DLD1 (cell line): ENCODE measurements at regions not wholly inside any gene's neighbourhood (a gene's known extent, or its start where the extent isn't known, plus 50 kb on each side); places are given as distances from the start of the nearest gene placed in this dataset.

ENCODE experiments used
- in situ Hi-C: cut with HindIII; loops from 2 replicates; pipeline ENCODE4 v1.10.0; 2017; ENCODE audit warnings: low sequenced_read_pairs

- in situ Hi-C loops, result no loop called here
These were observed 181.2 kb upstream of the ZNF618 start for GRCh38 chr9:113694912-113695311.

DNA sequence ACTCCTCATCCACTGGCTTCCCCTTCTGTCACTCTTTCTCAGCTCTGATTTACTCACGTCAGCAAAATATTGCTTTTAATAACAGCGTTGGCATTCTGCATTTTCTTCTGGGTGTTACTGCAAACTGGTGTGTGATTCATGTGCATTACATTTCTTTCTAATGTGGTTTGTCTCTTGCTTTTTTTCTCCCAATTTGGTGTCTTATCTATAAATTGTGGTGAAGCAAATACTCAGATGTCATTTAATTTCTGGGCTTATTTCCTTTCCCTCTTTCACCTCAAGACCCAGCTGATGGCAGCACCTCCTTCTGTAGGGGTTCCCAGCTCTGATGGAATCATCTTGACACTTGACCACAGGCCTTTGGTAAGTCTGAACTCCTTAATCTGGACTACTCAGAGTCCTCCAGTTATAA is 180.7 kb upstream of the ZNF618 start:
- in situ Hi-C loops, result no loop called here

DNA sequence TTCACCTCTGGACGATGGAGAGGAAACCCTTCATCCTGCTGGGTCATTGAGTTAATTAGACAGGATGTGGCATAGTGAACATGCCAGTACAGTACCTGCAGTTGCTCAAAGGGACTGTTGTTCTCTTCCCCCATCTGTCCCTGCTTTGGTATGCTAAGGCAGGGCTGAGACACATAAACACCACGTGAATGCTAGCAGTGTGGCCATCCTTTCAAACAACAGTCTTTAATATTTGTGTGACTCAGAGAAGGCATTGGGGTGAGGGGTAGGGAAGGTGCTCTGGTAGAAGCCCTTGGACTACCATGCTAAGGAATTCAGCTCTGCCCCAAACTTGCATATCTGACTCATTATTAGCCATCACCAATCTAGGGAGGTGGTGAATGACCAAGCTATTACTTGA is 180.2 kb upstream of the ZNF618 start:
- in situ Hi-C loops, result no loop called here

- in situ Hi-C loops, result no loop called here
These were observed 174.0 kb upstream of the ZNF618 start for GRCh38 chr9:113701774-113702755.

GRCh38 chr9:113705306-113705927 is 170.7 kb upstream of the ZNF618 start:
- in situ Hi-C loops, result no loop called here

DNA sequence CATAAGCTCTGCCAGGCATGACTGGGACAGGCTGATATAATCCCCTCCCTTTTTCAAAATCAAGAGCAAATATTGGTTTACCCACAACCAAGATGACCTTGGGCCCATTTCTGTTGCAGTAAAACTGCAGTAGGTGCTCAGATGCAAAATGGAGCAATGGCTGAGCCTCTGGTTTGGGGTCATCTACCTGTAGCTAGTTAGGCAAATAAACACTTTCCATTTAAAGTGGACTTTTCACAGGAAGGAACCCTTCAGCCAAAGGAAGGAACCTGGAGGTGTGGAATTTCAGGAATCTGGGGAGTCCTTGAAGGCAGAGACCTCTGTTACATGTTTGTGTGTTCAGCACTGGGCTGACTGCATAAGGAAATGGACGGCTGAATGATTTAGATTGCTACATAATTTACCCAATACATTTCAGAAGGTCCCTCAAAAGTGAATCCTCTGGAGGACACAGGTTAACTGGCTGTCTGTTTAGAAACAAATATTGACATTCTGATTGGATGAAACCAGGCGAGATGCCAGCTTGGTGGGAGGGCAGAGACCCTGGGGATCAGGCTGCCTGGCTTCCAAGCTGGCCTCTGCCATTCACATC is 170.1 kb upstream of the ZNF618 start:
- in situ Hi-C loops, result no loop called here

DNA sequence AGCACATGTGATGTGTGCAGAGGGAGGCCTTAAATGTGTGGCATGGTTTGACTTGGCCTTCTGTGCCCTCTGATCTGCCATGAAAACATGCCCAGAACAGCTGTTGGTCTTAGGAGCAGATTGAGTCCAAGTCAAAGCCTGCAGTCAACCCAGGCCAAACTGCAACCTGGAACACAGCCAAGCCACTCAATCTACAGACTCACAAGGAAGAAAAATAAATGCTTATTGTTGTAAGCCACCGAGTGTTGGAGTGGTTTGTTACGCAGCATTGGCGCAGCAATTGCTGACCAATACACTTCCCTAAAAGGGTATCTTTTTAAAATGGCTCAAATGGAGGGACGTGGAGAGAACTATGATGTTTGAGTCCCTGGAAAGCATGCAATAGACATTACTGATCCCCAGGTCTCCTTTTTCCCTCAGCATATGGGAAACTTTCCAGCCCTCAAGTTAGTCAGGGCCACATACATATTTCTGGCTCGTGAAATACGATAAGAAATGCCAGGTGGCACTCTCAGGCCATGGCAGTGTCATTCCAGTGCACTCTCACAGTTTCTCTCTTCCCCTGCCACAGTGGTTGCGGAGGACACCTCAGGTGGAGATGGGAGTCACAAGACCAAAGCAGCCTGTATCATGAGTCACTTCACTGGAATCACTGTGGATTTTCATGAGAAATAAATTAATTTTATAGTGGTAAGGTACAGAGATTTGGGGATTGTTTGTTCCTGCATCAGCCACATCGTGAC is 168.0 kb upstream of the ZNF618 start:
- in situ Hi-C loops, result no loop called here

- in situ Hi-C loops, result no loop called here
These were observed 167.0 kb upstream of the ZNF618 start for GRCh38 chr9:113708821-113709713.

DNA sequence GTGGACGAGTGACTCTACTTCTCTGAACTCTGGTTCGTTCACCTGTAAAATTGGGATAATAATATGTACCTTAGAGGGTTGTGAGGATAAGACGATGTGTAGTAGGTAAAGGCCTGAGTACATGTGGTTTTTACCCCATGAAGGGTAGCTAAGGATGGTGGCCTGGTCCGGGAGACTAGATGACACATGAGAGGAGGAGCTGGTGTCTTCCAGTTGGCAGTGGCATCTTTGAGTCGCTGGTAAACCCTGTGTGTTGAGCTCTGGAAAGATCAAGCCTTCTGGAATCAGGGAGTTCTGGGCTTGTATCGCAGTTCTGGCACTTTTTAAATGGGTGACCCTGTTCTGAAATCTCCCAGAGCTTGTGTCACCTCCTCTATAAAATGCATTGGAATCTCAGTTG is 166.4 kb upstream of the ZNF618 start:
- in situ Hi-C loops, result no loop called here

- in situ Hi-C loops, result no loop called here
These were observed 164.9 kb upstream of the ZNF618 start for GRCh38 chr9:113711251-113711650.

- in situ Hi-C loops, result no loop called here
These were observed 164.1 kb upstream of the ZNF618 start for GRCh38 chr9:113712053-113712452.

DNA sequence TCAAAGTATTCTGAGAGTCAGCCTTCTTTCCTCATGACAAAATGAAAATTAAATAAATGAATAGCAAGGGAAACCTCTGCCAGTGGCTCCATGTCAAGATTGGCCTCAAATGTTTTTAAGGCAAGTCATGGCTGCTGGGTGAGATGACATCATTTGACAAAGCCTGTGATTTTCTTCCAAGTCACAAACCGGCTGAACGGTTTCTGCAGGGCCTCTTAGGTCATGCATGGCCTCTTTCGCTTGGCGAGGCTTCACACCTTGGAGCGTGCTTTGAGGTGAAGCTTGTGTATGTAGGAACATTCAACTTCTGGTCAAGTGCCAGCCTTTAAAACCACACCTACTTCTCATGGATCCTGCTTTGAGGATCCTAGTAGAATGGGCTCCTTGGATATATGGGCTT is 161.0 kb upstream of the ZNF618 start:
- in situ Hi-C loops, result no loop called here

GRCh38 chr9:113719919-113720318 is 156.2 kb upstream of the ZNF618 start:
- in situ Hi-C loops, result no loop called here

DNA sequence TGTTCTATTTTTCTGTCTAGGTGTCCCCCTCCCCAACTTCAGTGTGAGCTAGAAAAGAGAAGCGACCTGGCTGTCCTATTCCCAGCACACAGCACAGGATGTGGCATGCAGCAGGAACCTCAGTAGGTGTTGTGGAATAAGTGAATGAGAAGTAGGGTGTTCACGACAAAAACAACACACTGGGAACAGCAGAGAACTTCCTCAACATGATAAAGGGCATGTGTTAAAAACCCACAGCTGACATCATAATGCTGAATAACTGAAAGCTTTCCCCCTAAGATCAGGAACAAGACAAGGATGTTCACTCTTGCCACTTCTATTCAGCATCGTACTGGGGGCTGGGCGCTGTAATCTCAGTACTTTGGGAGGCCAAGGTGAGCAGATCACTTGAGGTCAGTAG is 155.6 kb upstream of the ZNF618 start:
- in situ Hi-C loops, result no loop called here

DNA sequence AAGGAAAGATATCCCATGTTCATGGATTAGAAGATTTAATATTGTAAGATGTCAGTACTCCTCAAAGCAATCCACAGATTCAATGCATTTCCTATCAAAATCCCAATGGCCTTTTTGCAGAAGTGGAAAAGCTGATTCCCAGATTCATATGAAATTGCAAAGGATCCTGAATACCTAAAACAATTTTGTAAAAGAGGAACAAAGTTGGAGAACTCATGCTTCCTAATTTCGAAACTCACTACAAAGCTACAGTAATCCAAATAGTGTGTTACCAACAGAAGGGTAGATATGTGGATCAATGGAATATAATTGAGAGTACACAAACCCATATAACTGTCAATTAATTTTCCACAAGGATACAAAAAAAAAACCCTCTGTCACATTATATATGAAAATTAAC is 154.3 kb upstream of the ZNF618 start:
- in situ Hi-C loops, result no loop called here

DNA sequence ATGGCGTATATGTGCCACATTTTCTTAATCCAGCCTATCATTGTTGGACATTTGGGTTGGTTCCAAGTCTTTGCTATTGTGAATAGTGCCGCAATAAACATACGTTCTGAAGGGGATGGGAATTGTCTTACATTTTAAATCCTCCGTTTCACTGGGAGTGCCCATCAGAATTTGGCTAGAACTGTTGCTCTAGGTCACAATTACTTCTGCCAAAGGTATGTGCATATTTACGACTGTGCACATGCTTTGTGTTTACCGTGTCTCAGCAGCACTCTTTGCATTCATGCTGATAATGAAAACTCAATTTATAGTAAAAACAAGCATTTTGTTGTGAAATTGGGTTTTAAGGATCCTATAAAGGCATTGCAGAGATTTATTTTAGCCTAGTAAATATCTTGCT is 151.9 kb upstream of the ZNF618 start:
- in situ Hi-C loops, result no loop called here

- in situ Hi-C loops, result no loop called here
These were observed 147.1 kb upstream of the ZNF618 start for GRCh38 chr9:113728989-113729388.

- in situ Hi-C loops, result no loop called here
These were observed 141.3 kb upstream of the ZNF618 start for GRCh38 chr9:113734826-113735225.

- in situ Hi-C loops, result no loop called here
These were observed 138.4 kb upstream of the ZNF618 start for GRCh38 chr9:113737517-113738271.
